ENCODE measurements at regions not wholly inside any gene's neighbourhood (a gene's known extent, or its start where the extent isn't known, plus 50 kb on each side); places are given as distances from the start of the nearest gene placed in this dataset.

DNA sequence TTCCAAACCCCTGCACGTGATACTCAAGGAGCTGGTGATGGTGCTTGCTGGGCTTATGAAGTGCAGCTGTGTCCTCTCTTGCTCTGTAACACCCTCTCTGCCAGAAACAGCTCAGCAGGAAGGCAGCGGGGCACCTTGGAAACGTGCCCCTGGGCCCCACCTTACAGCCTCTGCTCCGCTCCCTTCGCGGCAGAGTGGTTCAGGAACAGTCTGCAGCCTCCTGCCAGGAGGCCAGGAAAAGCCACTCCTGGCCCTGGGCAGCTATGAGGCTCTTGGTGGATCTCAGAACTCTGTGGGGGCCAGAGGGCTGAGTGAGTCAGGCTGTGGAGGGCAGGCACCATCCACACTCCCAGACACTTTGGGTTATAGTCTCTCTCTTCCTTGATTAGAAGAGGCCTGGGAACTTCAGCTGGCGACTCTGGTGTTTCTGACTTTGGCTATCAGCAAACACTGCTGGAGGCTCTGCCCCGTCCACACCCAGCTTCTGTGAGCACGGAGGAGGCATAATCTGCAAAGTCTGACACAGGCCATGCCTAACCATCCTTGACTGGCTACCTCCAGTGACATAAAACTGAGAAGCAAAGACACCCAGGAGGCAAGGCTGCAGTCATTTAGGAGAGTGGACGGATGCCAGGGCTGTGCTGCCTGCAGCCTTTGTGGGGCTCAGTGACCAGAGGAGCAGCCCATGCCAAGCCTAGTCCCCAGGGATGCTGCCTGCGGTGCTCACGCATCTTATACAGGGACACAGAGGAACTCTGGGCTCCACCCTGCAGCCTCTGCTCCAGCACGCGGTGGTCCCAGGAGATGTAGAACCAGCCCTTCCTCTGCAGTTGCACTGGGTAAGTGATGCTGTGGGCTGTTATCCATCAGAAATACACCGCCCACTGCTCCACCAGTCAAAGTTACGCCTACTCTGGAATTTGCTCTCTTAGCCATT lies 65.3 kb downstream of the METRNL start:
- H3K27me3 Mint-ChIP-seq (ENCODE audit: low read depth) = peaks cover 27% of the 10 kb centered on the region
- peaks cover 4 to 6% of the 10 kb centered on the region in 2 donors for H3K9me3 Mint-ChIP-seq
- no peak overlapping the region for H3K27ac Mint-ChIP-seq
- peaks cover 3 to 5% of the 10 kb centered on the region in 2 donors for H3K36me3 Mint-ChIP-seq (ENCODE audit: insufficient read depth in 2 of 2)
- ATAC-seq (replicated peaks in 1 of 2) = no peak
- H3K4me3 Mint-ChIP-seq = no peak overlapping the region
- DNase-seq = no peak
- peaks cover 16% of the 10 kb centered on the region for H3K4me1 Mint-ChIP-seq (ENCODE audit: low read depth)

- DNase-seq = no peak
- ATAC-seq (replicated peaks in 1 of 2) = no peak
- peaks cover 4 to 6% of the 10 kb centered on the region in 2 donors for H3K9me3 Mint-ChIP-seq
- peaks cover 16% of the 10 kb centered on the region for H3K4me1 Mint-ChIP-seq (ENCODE audit: low read depth)
- H3K4me3 Mint-ChIP-seq = no peak overlapping the region
- H3K36me3 Mint-ChIP-seq (ENCODE audit: insufficient read depth in 2 of 2) = peaks cover 3 to 5% of the 10 kb centered on the region in 2 donors
- H3K27ac Mint-ChIP-seq = no peak overlapping the region
- peaks cover 25% of the 10 kb centered on the region for H3K27me3 Mint-ChIP-seq (ENCODE audit: low read depth)
These were observed 65.9 kb downstream of the METRNL start for GRCh38 chr17:83145358-83145738.

- H3K27me3 Mint-ChIP-seq (ENCODE audit: low read depth) = peaks cover 21% of the 10 kb centered on the region
- ATAC-seq (replicated peaks in 1 of 2) (no peak), DNase-seq (no peak)
These were observed 66.4 kb downstream of the METRNL start for GRCh38 chr17:83145831-83146230.

DNA sequence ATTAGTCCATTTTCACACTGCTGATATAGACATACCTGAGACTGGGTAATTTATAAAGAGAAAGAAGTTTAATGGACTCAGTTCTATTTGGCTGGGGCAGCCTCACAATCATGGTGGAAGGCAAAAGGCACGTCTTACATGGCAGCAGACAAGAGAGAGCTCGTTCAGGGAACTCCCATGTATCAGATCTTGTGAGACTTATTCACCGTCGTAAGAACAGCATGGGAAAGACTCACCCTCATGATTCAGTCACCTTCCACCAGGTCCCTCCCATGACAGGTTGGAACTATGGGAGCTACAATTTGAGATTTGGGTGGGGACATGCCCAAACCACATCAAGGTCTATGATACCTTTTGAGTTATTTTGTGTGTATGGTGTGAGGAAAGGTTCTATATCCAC lies 66.9 kb downstream of the METRNL start:
- Mint-ChIP-seq H3K4me3 (no peak overlapping the region), H3K4me1 (ENCODE audit: low read depth) (peaks cover 16% of the 10 kb centered on the region), H3K27me3 (ENCODE audit: low read depth) (peaks cover 21% of the 10 kb centered on the region), H3K9me3 (peaks cover 4 to 6% of the 10 kb centered on the region in 2 donors), H3K36me3 (ENCODE audit: insufficient read depth in 2 of 2) (peaks cover 3 to 5% of the 10 kb centered on the region in 2 donors), H3K27ac (no peak overlapping the region)
- ATAC-seq (replicated peaks in 1 of 2) (no peak), DNase-seq (no peak)

More at GRCh38 chr17:83145831-83146230, 66.4 kb downstream of the METRNL start:
- Mint-ChIP-seq H3K4me3 (no peak overlapping the region), H3K9me3 (peaks cover 4 to 6% of the 10 kb centered on the region in 2 donors), H3K4me1 (ENCODE audit: low read depth) (peaks cover 16% of the 10 kb centered on the region), H3K36me3 (ENCODE audit: insufficient read depth in 2 of 2) (peaks cover 3 to 5% of the 10 kb centered on the region in 2 donors), H3K27ac (no peak overlapping the region)

DNA sequence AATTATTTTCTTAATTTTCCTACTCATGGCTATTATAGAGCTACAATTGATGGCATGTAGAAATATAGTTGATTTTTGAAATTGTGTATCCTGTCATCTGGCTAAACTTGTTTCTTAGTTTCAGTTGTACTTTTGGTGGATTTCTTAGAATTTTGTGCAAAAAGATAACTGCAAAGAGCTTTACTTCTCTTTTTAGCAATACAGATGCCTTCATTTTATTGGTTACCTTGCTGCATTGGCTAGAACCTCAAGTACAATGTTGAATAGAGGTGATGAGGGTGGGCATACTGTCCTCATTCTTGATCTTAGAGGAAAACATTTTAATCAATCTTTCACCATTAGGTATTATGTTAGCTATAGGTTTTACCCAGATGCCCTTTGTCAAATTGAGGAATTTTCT lies 67.9 kb downstream of the METRNL start:
- ATAC-seq (replicated peaks in 1 of 2) = no peak
- H3K36me3 Mint-ChIP-seq (ENCODE audit: insufficient read depth in 2 of 2) = peaks cover 0 to 2% of the 10 kb centered on the region in 2 donors
- H3K4me3 Mint-ChIP-seq = peak overlapping the region in 1 of 2 donors; percentile 23
- no peak for DNase-seq
- no peak overlapping the region for H3K27ac Mint-ChIP-seq
- H3K27me3 Mint-ChIP-seq (ENCODE audit: low read depth) = peaks cover 21% of the 10 kb centered on the region
- peaks cover 1 to 3% of the 10 kb centered on the region in 2 donors for H3K9me3 Mint-ChIP-seq
- peaks cover 16% of the 10 kb centered on the region for H3K4me1 Mint-ChIP-seq (ENCODE audit: low read depth)

DNA sequence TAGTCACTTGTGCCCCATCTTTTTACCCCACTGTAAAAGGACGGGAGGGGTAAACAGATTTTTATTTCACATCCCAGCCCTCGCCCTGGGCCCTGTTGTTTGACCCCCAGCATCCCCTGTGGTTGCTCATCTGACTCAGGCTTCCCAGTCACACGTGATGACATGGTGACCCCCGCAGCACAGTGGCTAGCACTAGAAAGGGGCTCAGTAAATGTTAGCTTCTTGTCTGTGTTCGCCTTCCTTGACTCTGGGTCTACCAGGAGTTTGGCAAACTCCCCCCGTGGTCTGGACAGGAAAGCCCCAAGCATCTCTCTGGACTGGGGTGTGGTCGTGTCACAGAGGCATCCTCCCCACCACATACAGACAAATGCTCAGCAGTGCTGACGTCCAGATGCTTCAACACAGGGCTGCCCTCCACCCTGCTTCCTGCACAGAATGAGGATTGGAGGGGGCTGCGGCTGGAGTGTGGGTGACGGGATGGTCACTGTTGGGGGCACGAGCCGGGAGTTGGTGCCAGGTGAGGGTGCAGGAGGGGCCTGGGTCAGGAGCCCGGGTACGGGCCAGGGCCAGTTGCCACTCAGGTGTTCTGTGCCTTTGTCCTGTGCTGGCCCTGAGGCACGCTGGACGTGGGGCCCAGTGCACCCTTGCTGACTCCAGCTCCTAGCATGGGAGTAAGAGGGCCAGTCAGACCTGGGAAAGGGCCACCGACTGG lies 69.1 kb downstream of the METRNL start:
- ATAC-seq (replicated peaks in 1 of 2) (no peak), DNase-seq (no peak)
- no peaks in the 10 kb centered on the region for H3K36me3 Mint-ChIP-seq (ENCODE audit: insufficient read depth in 2 of 2)
- no peak overlapping the region for H3K4me3 Mint-ChIP-seq
- peaks cover 16% of the 10 kb centered on the region for H3K4me1 Mint-ChIP-seq (ENCODE audit: low read depth)
- no peak overlapping the region for H3K27ac Mint-ChIP-seq
- H3K9me3 Mint-ChIP-seq = no peaks in the 10 kb centered on the region
- peaks cover 21% of the 10 kb centered on the region for H3K27me3 Mint-ChIP-seq (ENCODE audit: low read depth)

- no peak overlapping the region for H3K4me3 Mint-ChIP-seq
- DNase-seq (no peak), ATAC-seq (replicated peaks in 1 of 2) (no peak)
- peaks cover 16% of the 10 kb centered on the region for H3K4me1 Mint-ChIP-seq (ENCODE audit: low read depth)
- H3K9me3 Mint-ChIP-seq = no peaks in the 10 kb centered on the region
- no peak overlapping the region for H3K27ac Mint-ChIP-seq
- H3K36me3 Mint-ChIP-seq (ENCODE audit: insufficient read depth in 2 of 2) = no peaks in the 10 kb centered on the region
- peaks cover 17% of the 10 kb centered on the region for H3K27me3 Mint-ChIP-seq (ENCODE audit: low read depth)
These were observed 69.8 kb downstream of the METRNL start for GRCh38 chr17:83149029-83149725.

- ATAC-seq (replicated peaks in 1 of 2) (no peak), DNase-seq (no peak)
- Mint-ChIP-seq H3K9me3 (no peaks in the 10 kb centered on the region), H3K4me3 (no peak overlapping the region), H3K36me3 (ENCODE audit: insufficient read depth in 2 of 2) (no peaks in the 10 kb centered on the region), H3K27me3 (ENCODE audit: low read depth) (peaks cover 14% of the 10 kb centered on the region), H3K27ac (no peak overlapping the region), H3K4me1 (ENCODE audit: low read depth) (peaks cover 16% of the 10 kb centered on the region)
These were observed 70.4 kb downstream of the METRNL start for GRCh38 chr17:83149761-83150251.

GRCh38 chr17:83150369-83151055 lies 71.1 kb downstream of the METRNL start:
- ATAC-seq (replicated peaks in 1 of 2) (no peak), DNase-seq (no peak)
- Mint-ChIP-seq H3K36me3 (ENCODE audit: insufficient read depth in 2 of 2) (no peaks in the 10 kb centered on the region), H3K4me1 (ENCODE audit: low read depth) (peaks cover 19% of the 10 kb centered on the region), H3K4me3 (no peak overlapping the region), H3K27ac (no peak overlapping the region), H3K9me3 (no peaks in the 10 kb centered on the region), H3K27me3 (ENCODE audit: low read depth) (peaks cover 14% of the 10 kb centered on the region)

DNA sequence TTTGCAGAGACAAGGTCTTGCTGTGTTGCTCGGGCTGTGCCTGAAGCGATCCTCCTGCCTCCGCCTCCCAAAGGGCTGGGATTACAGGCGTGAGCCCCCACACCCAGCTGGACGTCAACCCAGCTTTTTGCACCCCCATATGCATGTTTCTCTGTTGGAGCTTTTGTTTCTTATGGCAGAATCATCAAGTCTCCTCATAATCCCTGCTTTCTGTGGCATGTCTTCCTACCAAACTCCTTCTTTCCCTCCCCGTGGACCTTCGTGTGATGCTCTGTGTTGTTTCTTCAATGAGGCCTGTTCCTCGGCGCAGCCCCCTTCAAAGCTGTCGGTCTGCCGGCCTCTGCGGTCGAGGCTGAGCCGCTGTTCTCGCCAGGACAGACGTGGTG lies 71.6 kb downstream of the METRNL start:
- Mint-ChIP-seq H3K4me1 (ENCODE audit: low read depth) (peaks cover 24% of the 10 kb centered on the region), H3K27ac (no peak overlapping the region), H3K9me3 (no peaks in the 10 kb centered on the region), H3K36me3 (ENCODE audit: insufficient read depth in 2 of 2) (no peaks in the 10 kb centered on the region), H3K4me3 (no peak overlapping the region), H3K27me3 (ENCODE audit: low read depth) (peaks cover 12% of the 10 kb centered on the region)
- ATAC-seq (replicated peaks in 1 of 2) = no peak
- DNase-seq = no peak

DNA sequence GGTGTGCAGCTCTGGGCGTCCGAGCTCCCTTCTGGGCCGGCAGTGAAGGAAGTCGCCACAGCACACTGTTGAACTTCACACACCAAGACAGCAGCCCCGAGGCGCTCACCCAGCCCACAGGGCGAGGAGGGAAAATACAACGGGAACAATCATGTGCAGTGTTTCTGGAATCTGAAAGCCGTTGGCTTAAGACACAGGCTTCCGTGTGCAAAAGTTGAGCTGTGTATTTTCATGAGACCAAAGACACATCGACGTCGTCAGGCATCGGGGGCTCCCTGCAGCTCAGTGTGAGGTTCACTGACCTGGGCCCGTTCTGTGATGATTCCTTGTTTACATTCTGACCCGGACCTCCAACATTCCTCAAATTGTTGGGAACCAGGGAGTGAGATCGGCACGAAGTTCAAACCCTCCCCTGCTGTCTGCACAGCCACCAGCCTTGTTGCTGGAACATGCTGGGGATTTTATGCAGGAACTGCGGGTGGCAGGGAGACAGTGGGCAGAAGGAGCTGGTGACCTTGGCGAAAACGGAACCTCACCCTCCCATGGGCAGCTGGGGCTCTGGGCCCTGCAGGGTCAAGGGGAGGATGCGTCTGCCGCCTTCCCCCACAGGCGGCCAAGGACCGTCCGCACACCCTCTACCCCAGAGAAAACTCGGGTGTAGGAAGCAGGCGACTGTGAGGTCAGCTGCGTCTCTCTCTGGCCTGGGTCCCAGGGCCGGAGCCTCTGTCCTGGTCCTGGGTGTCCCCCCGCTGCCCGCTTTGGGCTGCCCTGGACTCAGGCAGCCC lies 72.2 kb downstream of the METRNL start:
- Mint-ChIP-seq H3K36me3 (ENCODE audit: insufficient read depth in 2 of 2) (no peaks in the 10 kb centered on the region), H3K27me3 (ENCODE audit: low read depth) (peaks cover 7% of the 10 kb centered on the region), H3K27ac (no peak overlapping the region), H3K4me3 (no peak overlapping the region), H3K9me3 (no peaks in the 10 kb centered on the region), H3K4me1 (ENCODE audit: low read depth) (peaks cover 25% of the 10 kb centered on the region)
- no peak for ATAC-seq (replicated peaks in 1 of 2)
- DNase-seq = no peak

DNA sequence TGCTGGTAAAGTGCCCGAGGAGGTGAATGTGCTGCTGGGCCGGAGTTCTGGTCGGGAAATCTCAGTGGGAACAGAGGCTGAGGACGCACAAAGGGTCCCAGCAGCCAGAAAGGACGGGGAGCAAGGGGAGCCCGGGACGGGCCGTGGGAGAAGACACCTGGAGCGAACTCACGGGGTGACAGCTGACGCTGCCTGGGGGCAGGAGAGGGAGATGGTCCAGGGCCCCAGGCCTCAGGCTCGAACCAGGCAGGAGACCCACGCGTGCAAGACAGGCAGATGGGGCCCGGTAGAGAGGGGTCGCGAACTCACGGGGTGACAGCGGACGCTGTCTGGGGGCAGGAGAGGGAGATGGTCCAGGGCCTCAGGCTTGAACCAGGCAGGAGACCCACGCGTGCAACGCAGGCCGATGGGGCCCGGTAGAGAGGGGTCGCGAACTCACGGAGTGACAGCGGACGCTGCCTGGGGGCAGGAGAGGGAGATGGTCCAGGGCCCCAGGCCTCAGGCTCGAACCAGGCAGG lies 72.9 kb downstream of the METRNL start:
- H3K27me3 Mint-ChIP-seq (ENCODE audit: low read depth) = peaks cover 6% of the 10 kb centered on the region
- DNase-seq (no peak), ATAC-seq (replicated peaks in 1 of 2) (no peak)
- H3K27ac Mint-ChIP-seq = no peak overlapping the region
- H3K9me3 Mint-ChIP-seq = no peaks in the 10 kb centered on the region
- H3K36me3 Mint-ChIP-seq (ENCODE audit: insufficient read depth in 2 of 2) = no peaks in the 10 kb centered on the region
- H3K4me3 Mint-ChIP-seq = no peak overlapping the region
- peaks cover 21% of the 10 kb centered on the region for H3K4me1 Mint-ChIP-seq (ENCODE audit: low read depth)

Measured in activated T-cell treated with anti-CD3 and anti-CD28 coated beads, Interleukin-2, amount 50 U/mL, for 72 hours (primary cell).